AG10803 (cell line): ENCODE measurements at regions not wholly inside any gene's neighbourhood (a gene's known extent, or its start where the extent isn't known, plus 50 kb on each side); places are given as distances from the start of the nearest gene placed in this dataset.

Source experiments
- DNase-seq: peaks from one replicate; pipeline ENCODE4 v3.0.0; 2010; ENCODE audit warnings: low read depth
- H3K4me3 ChIP-seq: 2 replicates; pipeline ENCODE4 v1.5.1; 2011; ENCODE audit warnings: mild to moderate bottlenecking, low read length, control low read depth
- TF ChIP-seq, protein P1 (sequence below): conservative IDR thresholded peaks from 2 replicates; pipeline ENCODE4 v1.5.1; 2011; ENCODE audit warnings: mild to moderate bottlenecking, low read length, control low read depth, inconsistent platforms

DNA sequence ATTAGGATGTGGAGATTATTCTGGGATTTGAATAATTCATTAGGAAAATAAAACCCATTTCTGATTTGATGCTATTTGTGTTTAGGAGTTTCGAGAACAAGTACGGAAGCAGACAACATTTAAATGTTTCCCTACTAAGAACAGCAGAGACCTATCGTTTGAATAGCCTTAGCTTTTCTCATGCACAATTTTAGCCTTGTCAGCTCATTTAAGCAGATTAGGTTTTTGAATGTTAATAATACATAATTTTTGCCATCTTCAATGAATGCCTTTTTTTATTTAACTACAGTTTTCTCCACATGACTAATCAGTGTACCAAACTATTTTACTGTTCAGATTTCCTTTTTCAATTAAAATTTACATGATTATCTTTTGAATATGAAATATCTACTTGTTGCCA is 592.0 kb downstream of the BCKDHB start:
- no peak overlapping the region for H3K4me3 ChIP-seq
- TF ChIP-seq, protein P1, sequence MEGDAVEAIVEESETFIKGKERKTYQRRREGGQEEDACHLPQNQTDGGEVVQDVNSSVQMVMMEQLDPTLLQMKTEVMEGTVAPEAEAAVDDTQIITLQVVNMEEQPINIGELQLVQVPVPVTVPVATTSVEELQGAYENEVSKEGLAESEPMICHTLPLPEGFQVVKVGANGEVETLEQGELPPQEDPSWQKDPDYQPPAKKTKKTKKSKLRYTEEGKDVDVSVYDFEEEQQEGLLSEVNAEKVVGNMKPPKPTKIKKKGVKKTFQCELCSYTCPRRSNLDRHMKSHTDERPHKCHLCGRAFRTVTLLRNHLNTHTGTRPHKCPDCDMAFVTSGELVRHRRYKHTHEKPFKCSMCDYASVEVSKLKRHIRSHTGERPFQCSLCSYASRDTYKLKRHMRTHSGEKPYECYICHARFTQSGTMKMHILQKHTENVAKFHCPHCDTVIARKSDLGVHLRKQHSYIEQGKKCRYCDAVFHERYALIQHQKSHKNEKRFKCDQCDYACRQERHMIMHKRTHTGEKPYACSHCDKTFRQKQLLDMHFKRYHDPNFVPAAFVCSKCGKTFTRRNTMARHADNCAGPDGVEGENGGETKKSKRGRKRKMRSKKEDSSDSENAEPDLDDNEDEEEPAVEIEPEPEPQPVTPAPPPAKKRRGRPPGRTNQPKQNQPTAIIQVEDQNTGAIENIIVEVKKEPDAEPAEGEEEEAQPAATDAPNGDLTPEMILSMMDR, result no peak

DNA sequence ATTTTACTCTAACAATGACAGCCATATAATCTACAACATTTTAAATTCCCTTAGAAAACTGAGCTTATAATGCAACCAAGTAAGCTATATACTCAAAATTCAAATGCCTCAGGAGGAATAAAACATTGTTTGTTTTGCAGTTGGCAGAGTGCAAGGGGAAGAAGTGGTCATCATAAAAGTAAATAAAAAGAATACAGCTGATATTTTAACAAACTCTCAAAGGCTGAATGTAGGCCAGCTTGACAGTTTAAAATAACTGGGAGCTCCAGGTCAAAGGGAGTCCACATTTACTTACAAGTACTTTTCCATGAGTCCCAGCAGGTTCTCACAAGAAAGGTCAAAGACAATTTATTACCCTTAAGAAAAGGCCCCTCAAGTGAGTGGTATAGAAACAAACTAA is 589.8 kb downstream of the BCKDHB start:
- TF ChIP-seq, protein P1, result no peak
- DNase-seq, result no peak
- H3K4me3 ChIP-seq, result no peak overlapping the region

More for the DNA sequence above, 592.0 kb downstream of the BCKDHB start:
- no peak for DNase-seq

DNA sequence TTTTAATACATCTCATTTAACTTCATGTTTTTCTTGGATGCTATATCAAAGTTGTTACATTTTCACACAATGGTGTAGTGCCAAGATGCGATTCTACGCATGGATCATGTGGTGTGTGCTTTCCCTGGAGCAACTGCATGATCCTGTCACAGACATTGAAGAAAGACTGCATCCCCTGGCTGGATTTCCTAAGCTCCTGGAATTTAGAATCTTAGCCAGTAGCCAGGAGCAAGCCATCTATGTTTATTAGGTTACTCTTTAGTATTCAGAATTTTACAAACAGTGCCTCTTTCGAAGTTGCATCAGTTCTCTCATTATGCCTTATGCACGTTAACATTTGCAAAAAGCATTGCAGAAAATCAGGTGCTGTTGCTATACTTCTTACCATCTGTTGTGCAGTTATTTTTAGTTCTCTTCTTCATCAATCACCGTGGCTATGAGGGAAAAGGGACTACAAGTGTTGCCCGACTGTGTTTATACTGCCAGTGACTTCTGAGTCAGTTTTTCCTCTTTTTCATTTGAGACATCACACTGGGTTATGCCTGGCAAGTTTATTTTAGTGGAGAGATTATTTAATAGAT is 584.2 kb downstream of the BCKDHB start:
- TF ChIP-seq, protein P1, result no peak
- peak; percentile 65 for DNase-seq
- no peak overlapping the region for H3K4me3 ChIP-seq

DNA sequence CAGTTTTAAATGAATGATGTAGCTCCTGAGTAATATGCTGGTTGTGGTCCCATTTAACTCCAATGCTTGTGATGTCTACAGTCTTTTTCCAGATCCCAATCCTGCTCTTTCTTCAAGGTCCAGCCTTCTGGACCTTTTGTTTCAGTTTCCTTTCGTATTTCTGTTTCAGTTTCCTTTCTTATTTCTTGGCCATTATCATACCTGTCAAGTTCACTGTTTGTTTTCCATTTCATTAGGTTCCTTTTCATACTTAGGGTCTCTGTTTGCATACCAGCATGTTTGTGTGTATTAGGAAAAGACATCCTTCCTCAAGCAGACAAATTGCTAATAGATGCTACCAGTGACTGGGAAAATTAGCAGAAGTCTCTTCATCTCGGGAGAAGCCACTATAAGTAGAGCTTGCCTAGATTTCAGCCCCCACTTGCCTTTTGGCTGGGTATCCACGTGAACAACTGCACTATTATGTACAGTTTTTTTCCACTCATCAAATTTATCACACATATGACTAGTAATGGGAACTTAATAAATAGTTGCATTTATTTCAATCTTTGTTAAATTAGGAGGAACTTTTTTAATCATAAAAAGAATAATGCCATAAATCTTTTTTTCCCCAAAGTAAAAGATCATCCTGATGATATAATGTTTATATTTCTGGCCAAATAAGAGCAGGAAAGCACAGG is 583.4 kb downstream of the BCKDHB start:
- TF ChIP-seq, protein P1, result no peak
- DNase-seq, result no peak
- H3K4me3 ChIP-seq, result peak overlapping the region; percentile 25; the same call in 1 of the 2 replicates

DNA sequence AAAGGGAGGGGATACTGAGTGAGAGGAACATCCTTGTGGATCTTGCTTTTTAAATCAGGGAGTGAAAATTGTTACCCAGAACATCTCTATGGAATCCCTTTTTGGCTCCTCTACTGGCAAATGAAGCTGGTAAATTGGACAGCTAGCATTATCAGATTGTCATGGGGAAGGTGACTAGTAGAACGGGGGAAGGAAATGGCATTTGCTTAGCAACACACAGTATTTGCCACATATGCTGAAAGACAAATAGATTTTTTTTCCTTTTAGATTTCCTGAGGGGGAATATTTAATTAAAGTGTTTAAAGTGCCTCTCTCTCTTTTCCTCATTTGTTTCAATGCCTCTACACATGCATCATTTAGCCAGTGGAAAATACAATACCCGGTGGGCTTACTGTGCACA is 573.5 kb downstream of the BCKDHB start:
- no peak for DNase-seq
- TF ChIP-seq, protein P1, result no peak
- no peak overlapping the region for H3K4me3 ChIP-seq

DNA sequence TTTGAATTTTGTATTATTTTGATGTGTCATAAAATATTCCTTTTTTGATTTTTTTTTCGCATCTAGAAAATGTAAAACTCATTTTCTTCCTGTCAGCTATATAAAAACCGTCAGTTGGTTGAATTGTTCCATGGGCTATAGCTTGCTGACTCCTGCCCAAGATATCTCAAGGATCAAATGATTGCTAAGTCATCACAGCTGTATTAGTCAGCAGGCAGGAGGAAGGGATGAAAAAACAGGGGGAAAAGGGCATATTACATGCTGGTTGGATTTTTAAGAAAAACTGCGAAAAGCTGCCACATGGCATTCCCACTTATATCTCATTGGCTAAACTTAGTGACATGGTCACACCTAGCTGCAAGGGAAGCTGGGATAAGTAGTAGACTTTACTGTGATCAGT is 569.9 kb downstream of the BCKDHB start:
- no peak for DNase-seq
- TF ChIP-seq, protein P1, result no peak
- H3K4me3 ChIP-seq, result no peak overlapping the region

DNA sequence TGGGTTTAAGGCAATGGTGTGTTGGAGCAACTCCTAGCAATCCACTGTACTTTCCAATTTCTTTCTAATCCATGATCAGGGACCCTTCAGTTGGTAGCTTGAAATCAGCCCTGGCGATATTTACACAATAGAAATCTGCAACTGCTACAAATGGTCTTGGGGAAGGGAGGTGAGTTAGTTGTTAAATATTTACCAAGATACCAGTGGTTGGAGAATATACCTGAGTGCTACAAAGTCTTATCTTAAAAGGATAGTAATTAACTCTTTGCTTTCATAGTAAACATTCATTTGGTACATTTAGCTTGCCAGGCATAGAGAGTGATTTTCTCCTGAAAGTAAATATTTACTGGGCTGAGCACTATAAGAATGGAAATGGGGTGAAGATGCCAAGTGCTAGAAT is 568.2 kb downstream of the BCKDHB start:
- TF ChIP-seq, protein P1, result no peak
- no peak overlapping the region for H3K4me3 ChIP-seq
- no peak for DNase-seq
